Activated CD4-positive, alpha-beta T cell treated with anti-CD3 and anti-CD28 coated beads, Interleukin-2, amount 50 U/mL, for 16 hours (primary cell): ENCODE measurements at regions not wholly inside any gene's neighbourhood (a gene's known extent, or its start where the extent isn't known, plus 50 kb on each side); places are given as distances from the start of the nearest gene placed in this dataset.
"Not testable (repeated sequence)": the region's sequence is repeated elsewhere in the genome, so short reads cannot be mapped to it uniquely, and the experiment has no call there.

Experiments
- DNase-seq: peaks from one replicate; pipeline ENCODE4 v3.0.0-alpha.2; 2020

GRCh38 chr1:192418552-192419285 is 101.9 kb downstream of the RGS21 start:
- no peak for DNase-seq

- no peak for DNase-seq
These were observed 113.9 kb downstream of the RGS21 start for GRCh38 chr1:192430644-192431043.

GRCh38 chr1:192435704-192436103 is 118.9 kb downstream of the RGS21 start:
- DNase-seq = no peak

- no peak for DNase-seq
These were observed 119.8 kb downstream of the RGS21 start for GRCh38 chr1:192436441-192437078.

GRCh38 chr1:192438737-192439136 is 121.9 kb downstream of the RGS21 start:
- no peak for DNase-seq

- DNase-seq = no peak
These were observed 122.7 kb downstream of the RGS21 start for GRCh38 chr1:192439373-192440025.

- no peak for DNase-seq
These were observed 124.7 kb downstream of the RGS21 start for GRCh38 chr1:192441492-192441891.

- DNase-seq = no peak
These were observed 125.9 kb downstream of the RGS21 start for GRCh38 chr1:192442736-192443135.

- DNase-seq = no peak
These were observed 126.8 kb downstream of the RGS21 start for GRCh38 chr1:192443616-192444015.

GRCh38 chr1:192445241-192445640 is 128.4 kb downstream of the RGS21 start:
- DNase-seq = no peak

GRCh38 chr1:192445839-192446489 is 129.2 kb downstream of the RGS21 start:
- DNase-seq = peak; percentile 58

- no peak for DNase-seq
These were observed 127.5 kb upstream of the RGS1 start for GRCh38 chr1:192448026-192448578.

GRCh38 chr1:192453360-192453992 is 122.1 kb upstream of the RGS1 start:
- DNase-seq = no peak

- no peak for DNase-seq
These were observed 116.1 kb upstream of the RGS1 start for GRCh38 chr1:192459467-192459866.

- DNase-seq = no peak
These were observed 113.9 kb upstream of the RGS1 start for GRCh38 chr1:192461684-192462083.

GRCh38 chr1:192462616-192463015 is 113.0 kb upstream of the RGS1 start:
- DNase-seq = no peak

GRCh38 chr1:192463661-192464060 is 111.9 kb upstream of the RGS1 start:
- no peak for DNase-seq

GRCh38 chr1:192465221-192465620 is 110.4 kb upstream of the RGS1 start:
- not testable (repeated sequence) for DNase-seq

GRCh38 chr1:192474080-192474683 is 101.4 kb upstream of the RGS1 start:
- peak; percentile 35 for DNase-seq

- no peak for DNase-seq
These were observed 100.2 kb upstream of the RGS1 start for GRCh38 chr1:192475329-192475728.

- DNase-seq = no peak
These were observed 99.6 kb upstream of the RGS1 start for GRCh38 chr1:192475970-192476369.

- DNase-seq = peak; percentile 59
These were observed 98.7 kb upstream of the RGS1 start for GRCh38 chr1:192476802-192477298.
